Neuronal stem cell (in vitro differentiated cells): ENCODE measurements at regions not wholly inside any gene's neighbourhood (a gene's known extent, or its start where the extent isn't known, plus 50 kb on each side); places are given as distances from the start of the nearest gene placed in this dataset.

Source experiments
- DNase-seq: peaks from one replicate; pipeline ENCODE4 v3.0.0-alpha.2; 2013; ENCODE audit warnings: low spot score
- H2AFZ ChIP-seq: one replicate; pipeline ENCODE4 v1.6.1; 2013; ENCODE audit warnings: mild to moderate bottlenecking, low read length, inconsistent platforms
- H2AK5ac ChIP-seq: 2 replicates; pipeline ENCODE4 v1.6.1; 2013; ENCODE audit warnings: low read depth, mild to moderate bottlenecking, inconsistent platforms, low read length, moderate library complexity, mixed read lengths
- H2BK120ac ChIP-seq: 2 replicates; pipeline ENCODE4 v1.6.1; 2013; ENCODE audit warnings: low read depth, mild to moderate bottlenecking, inconsistent platforms, low read length, moderate library complexity, mixed read lengths
- H2BK12ac ChIP-seq: one replicate; pipeline ENCODE4 v1.6.1; 2013; ENCODE audit warnings: low read length, inconsistent platforms
- H2BK15ac ChIP-seq: 2 replicates; pipeline ENCODE4 v1.6.1; 2013; ENCODE audit warnings: mild to moderate bottlenecking, low read length, inconsistent platforms, mixed read lengths
- H2BK5ac ChIP-seq: one replicate; pipeline ENCODE4 v1.6.1; 2013; ENCODE audit warnings: inconsistent platforms, mild to moderate bottlenecking, low read length, moderate library complexity
- H3K14ac ChIP-seq: one replicate; pipeline ENCODE4 v1.6.1; 2013; ENCODE audit warnings: low read length, inconsistent platforms
- H3K18ac ChIP-seq: 2 replicates; pipeline ENCODE4 v1.6.1; 2013; ENCODE audit warnings: low read length, inconsistent platforms
- H3K23ac ChIP-seq: 2 replicates; pipeline ENCODE4 v1.6.1; 2013; ENCODE audit warnings: low read depth, mild to moderate bottlenecking, mixed read lengths, low read length, inconsistent platforms; ENCODE audit not compliant: poor library complexity
- H3K27ac ChIP-seq: replicated peaks from 3 replicates; pipeline ENCODE4 v1.5.1; 2013; ENCODE audit warnings: low read length, inconsistent platforms
- H3K27me3 ChIP-seq, 3 experiments: 2 replicates each; pipeline ENCODE4 v1.6.1; 2013; ENCODE audit warnings: low read length in 3 of 3, mild to moderate bottlenecking in 2 of 3, inconsistent platforms in 1 of 3, low read depth in 1 of 3, mixed read lengths in 1 of 3, moderate library complexity in 1 of 3; ENCODE audit not compliant: control insufficient read depth in 3 of 3, insufficient read depth in 3 of 3
- H3K36me3 ChIP-seq, 2 donors: replicated peaks in 1 of 2; 2 replicates each; pipeline ENCODE4 v1.6.1; 2013; ENCODE audit warnings: low read length in 2 of 2; ENCODE audit not compliant: control insufficient read depth in 2 of 2, insufficient read depth in 2 of 2
- H3K4ac ChIP-seq: 2 replicates; pipeline ENCODE4 v1.6.1; 2013; ENCODE audit warnings: inconsistent platforms, mild to moderate bottlenecking, low read length, moderate library complexity
- H3K4me1 ChIP-seq, 2 donors: 1 replicate in 1 of 2; 2 replicates in 1 of 2; pipeline ENCODE4 v1.6.1; 2013; ENCODE audit warnings: low read length in 2 of 2, low read depth in 1 of 2; ENCODE audit not compliant: control insufficient read depth in 2 of 2, insufficient read depth in 1 of 2
- H3K4me2 ChIP-seq: one replicate; pipeline ENCODE4 v1.6.1; 2013; ENCODE audit warnings: mild to moderate bottlenecking, low read length, inconsistent platforms; ENCODE audit not compliant: insufficient read depth, poor library complexity, severe bottlenecking
- H3K4me3 ChIP-seq, 2 donors: 2 replicates each; pipeline ENCODE4 v1.5.1; 2013; ENCODE audit warnings: low read length in 2 of 2, mild to moderate bottlenecking in 2 of 2, inconsistent platforms in 1 of 2, moderate library complexity in 1 of 2
- H3K79me1 ChIP-seq: one replicate; pipeline ENCODE4 v1.6.1; 2013; ENCODE audit warnings: low read depth, mild to moderate bottlenecking, inconsistent platforms, low read length, moderate library complexity
- H3K9ac ChIP-seq: one replicate; pipeline ENCODE4 v1.6.1; 2013; ENCODE audit warnings: mild to moderate bottlenecking, low read depth, low read length, inconsistent platforms; ENCODE audit not compliant: poor library complexity
- H3K9me3 ChIP-seq, 2 donors: replicated peaks in 1 of 2; 2 replicates each; pipeline versions ENCODE3 to v1.6.1; 2013; ENCODE audit warnings: low read length in 2 of 2, mild to moderate bottlenecking in 2 of 2, inconsistent platforms in 1 of 2, low read depth in 1 of 2, mixed read lengths in 1 of 2, moderate library complexity in 1 of 2; ENCODE audit not compliant: control insufficient read depth in 2 of 2, insufficient read depth in 1 of 2
- H4K8ac ChIP-seq: one replicate; pipeline ENCODE4 v1.6.1; 2013; ENCODE audit warnings: low read depth, mild to moderate bottlenecking, inconsistent platforms, low read length, moderate library complexity
- H4K91ac ChIP-seq: one replicate; pipeline ENCODE4 v1.6.1; 2013; ENCODE audit warnings: low read length, low read depth, mild to moderate bottlenecking, inconsistent platforms; ENCODE audit not compliant: poor library complexity
- WGBS, 2 donors: extraction: QIAGEN DNeasy Blood & Tissue Kit; methylation state at CpG; one replicate each; pipeline ENCODE4 v1.1.7; 2013; ENCODE audit warnings: missing lambda C conversion rate in 2 of 2, mixed read lengths in 1 of 2; ENCODE audit not compliant: insufficient read length in 2 of 2, insufficient replicate concordance in 1 of 2; ENCODE audit errors: extremely low coverage in 2 of 2; 5-methylcytosine and 5-hydroxymethylcytosine counted together

DNA sequence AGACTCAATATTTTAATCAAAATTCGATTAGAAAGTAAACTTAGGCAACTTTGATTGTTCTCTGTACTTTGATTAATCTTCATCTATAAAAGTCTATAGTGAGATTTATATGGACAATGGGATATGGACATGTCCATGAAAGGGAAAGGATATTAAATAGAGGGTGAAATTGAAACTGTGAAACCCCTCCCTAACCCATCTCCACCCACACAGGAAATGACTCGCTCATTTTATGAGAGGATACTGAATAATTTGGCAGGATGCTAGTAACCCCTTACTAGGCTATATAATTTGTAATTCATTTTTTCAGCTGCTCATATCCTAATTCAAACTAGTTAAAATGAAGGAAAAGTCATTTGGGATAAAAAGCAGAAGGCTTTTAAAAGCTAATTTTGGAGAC, 328.0 kb upstream of the ATP2B1 start:
- Histone ChIP-seq H3K79me1 (no peaks in the 10 kb centered on the region), H4K91ac (no peak overlapping the region), H3K36me3 (no peaks in the 10 kb centered on the region), H2AFZ (no peak overlapping the region), H2BK15ac (no peak overlapping the region), H2AK5ac (no peak overlapping the region), H3K4ac (no peak overlapping the region), H3K9ac (no peak overlapping the region), H3K4me3 (no peak overlapping the region), H3K14ac (no peak overlapping the region), H3K18ac (no peak overlapping the region), H3K27ac (no peak overlapping the region), H2BK5ac (no peak overlapping the region), H3K23ac (no peak overlapping the region), H2BK12ac (no peak overlapping the region), H4K8ac (no peak overlapping the region), H3K27me3 (no peaks in the 10 kb centered on the region), H2BK120ac (no peak overlapping the region), H3K4me1 (no peaks in the 10 kb centered on the region), H3K9me3 (no peaks in the 10 kb centered on the region), H3K4me2 (no peak overlapping the region)
- WGBS, 2 donors = no CpG with 5 or more reads among the region's 2 CpGs
- no peak for DNase-seq

GRCh38 chr12:90030726-90031125, 322.1 kb upstream of the ATP2B1 start:
- H3K4me2 ChIP-seq = no peak overlapping the region
- H3K27ac ChIP-seq = no peak overlapping the region
- no peak overlapping the region for H2AFZ ChIP-seq
- H4K91ac ChIP-seq = no peak overlapping the region
- H3K23ac ChIP-seq = no peak overlapping the region
- no peak overlapping the region for H4K8ac ChIP-seq
- no peaks in the 10 kb centered on the region for H3K27me3 ChIP-seq
- H3K9me3 ChIP-seq = no peaks in the 10 kb centered on the region
- H3K18ac ChIP-seq = no peak overlapping the region
- no peaks in the 10 kb centered on the region for H3K4me1 ChIP-seq
- H3K36me3 ChIP-seq = no peaks in the 10 kb centered on the region
- no peak overlapping the region for H2AK5ac ChIP-seq
- no peak for DNase-seq
- H2BK15ac ChIP-seq = no peak overlapping the region
- H3K4me3 ChIP-seq = no peak overlapping the region
- H2BK120ac ChIP-seq = no peak overlapping the region
- no peak overlapping the region for H3K9ac ChIP-seq
- no peak overlapping the region for H2BK5ac ChIP-seq
- no peak overlapping the region for H3K4ac ChIP-seq
- H3K79me1 ChIP-seq = no peaks in the 10 kb centered on the region
- no peak overlapping the region for H3K14ac ChIP-seq
- no peak overlapping the region for H2BK12ac ChIP-seq

GRCh38 chr12:90029317-90029716, 320.7 kb upstream of the ATP2B1 start:
- Histone ChIP-seq H3K4me1 (no peaks in the 10 kb centered on the region), H2BK5ac (no peak overlapping the region), H3K27me3 (no peaks in the 10 kb centered on the region), H3K36me3 (no peaks in the 10 kb centered on the region), H2BK120ac (no peak overlapping the region), H4K8ac (no peak overlapping the region), H3K9me3 (no peaks in the 10 kb centered on the region), H2BK15ac (no peak overlapping the region), H3K23ac (no peak overlapping the region), H3K14ac (no peak overlapping the region), H2BK12ac (no peak overlapping the region), H3K4ac (no peak overlapping the region), H2AFZ (no peak overlapping the region), H3K18ac (no peak overlapping the region), H4K91ac (no peak overlapping the region), H2AK5ac (no peak overlapping the region), H3K4me2 (no peak overlapping the region), H3K9ac (no peak overlapping the region), H3K27ac (no peak overlapping the region), H3K4me3 (no peak overlapping the region), H3K79me1 (no peaks in the 10 kb centered on the region)
- no peak for DNase-seq
- WGBS, 2 donors = no CpG with 5 or more reads among the region's 2 CpGs

DNA sequence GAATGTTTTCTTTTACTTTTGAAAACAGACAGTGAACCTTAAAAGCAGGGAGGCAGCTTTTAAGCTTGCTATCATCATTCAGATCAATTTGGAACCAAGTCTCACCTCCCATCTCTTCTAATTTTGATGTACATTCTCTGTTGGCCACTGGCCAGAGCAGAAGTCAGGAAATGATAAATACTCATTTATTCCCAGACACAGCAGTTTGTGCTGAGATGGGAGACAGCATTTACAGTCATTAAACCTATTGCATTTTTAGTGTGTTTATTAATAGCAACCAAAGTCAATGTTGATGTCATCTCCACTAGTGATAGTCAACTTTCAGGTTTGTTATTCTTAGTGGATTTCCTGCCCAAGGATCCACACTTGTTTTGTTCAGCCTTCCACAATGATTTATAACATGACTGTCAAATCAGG, 320.0 kb upstream of the ATP2B1 start:
- Histone ChIP-seq H3K4me2 (no peak overlapping the region), H2BK15ac (no peak overlapping the region), H3K27ac (no peak overlapping the region), H3K9ac (no peak overlapping the region), H2BK5ac (no peak overlapping the region), H3K4me1 (no peaks in the 10 kb centered on the region), H2BK12ac (no peak overlapping the region), H3K4me3 (no peak overlapping the region), H2AFZ (no peak overlapping the region), H3K14ac (no peak overlapping the region), H3K9me3 (no peaks in the 10 kb centered on the region), H2BK120ac (no peak overlapping the region), H2AK5ac (no peak overlapping the region), H3K18ac (no peak overlapping the region), H3K79me1 (no peaks in the 10 kb centered on the region), H3K23ac (no peak overlapping the region), H3K27me3 (no peaks in the 10 kb centered on the region), H3K36me3 (no peaks in the 10 kb centered on the region), H4K91ac (no peak overlapping the region), H4K8ac (no peak overlapping the region), H3K4ac (no peak overlapping the region)
- DNase-seq = no peak
